ENCODE measurements at regions not wholly inside any gene's neighbourhood (a gene's known extent, or its start where the extent isn't known, plus 50 kb on each side); places are given as distances from the start of the nearest gene placed in this dataset.

DNA sequence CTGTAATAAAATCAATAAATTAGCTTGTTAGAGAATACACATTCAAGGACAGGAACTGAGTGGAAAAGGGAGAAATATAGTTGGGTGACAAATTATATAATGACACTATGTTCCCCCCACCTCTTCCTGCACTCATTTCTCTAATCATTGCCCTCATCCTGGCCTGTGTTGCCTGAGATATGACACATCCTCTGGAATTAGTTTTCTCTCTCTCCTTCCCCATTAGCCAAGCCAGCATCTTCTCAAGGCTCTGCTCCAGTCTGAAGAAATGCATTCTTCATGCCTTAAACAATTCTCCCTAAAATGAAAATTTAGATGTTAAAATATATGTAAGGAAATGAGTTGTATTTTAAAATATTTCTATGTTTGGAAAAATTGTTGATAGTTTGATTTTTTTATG is 280.3 kb downstream of the POU4F1 start:
- TF ChIP-seq, protein P1, sequence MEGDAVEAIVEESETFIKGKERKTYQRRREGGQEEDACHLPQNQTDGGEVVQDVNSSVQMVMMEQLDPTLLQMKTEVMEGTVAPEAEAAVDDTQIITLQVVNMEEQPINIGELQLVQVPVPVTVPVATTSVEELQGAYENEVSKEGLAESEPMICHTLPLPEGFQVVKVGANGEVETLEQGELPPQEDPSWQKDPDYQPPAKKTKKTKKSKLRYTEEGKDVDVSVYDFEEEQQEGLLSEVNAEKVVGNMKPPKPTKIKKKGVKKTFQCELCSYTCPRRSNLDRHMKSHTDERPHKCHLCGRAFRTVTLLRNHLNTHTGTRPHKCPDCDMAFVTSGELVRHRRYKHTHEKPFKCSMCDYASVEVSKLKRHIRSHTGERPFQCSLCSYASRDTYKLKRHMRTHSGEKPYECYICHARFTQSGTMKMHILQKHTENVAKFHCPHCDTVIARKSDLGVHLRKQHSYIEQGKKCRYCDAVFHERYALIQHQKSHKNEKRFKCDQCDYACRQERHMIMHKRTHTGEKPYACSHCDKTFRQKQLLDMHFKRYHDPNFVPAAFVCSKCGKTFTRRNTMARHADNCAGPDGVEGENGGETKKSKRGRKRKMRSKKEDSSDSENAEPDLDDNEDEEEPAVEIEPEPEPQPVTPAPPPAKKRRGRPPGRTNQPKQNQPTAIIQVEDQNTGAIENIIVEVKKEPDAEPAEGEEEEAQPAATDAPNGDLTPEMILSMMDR (conservative IDR thresholded peaks at IDR 0.05; ENCODE audit: low read depth, low read length), result no peak
- no peak for TF ChIP-seq EZH2 (IDR thresholded peaks at IDR 0.05; ENCODE audit: borderline replicate concordance, low read depth, low read length, poor library complexity, severe bottlenecking)
